ENCODE measurements at regions not wholly inside any gene's neighbourhood (a gene's known extent, or its start where the extent isn't known, plus 50 kb on each side); places are given as distances from the start of the nearest gene placed in this dataset.

GRCh38 chr13:78265098-78265497 lies 338.3 kb downstream of the POU4F1 start:
- TF ChIP-seq POLR2A (IDR thresholded peaks at IDR 0.05) = no peak
- no peak for TF ChIP-seq CTCF (IDR thresholded peaks at IDR 0.05)
- no peak for TF ChIP-seq POLR2AphosphoS5 (IDR thresholded peaks at IDR 0.05)

All from prostate gland (tissue), 2 donors.